ENCODE measurements at regions not wholly inside any gene's neighbourhood (a gene's known extent, or its start where the extent isn't known, plus 50 kb on each side); places are given as distances from the start of the nearest gene placed in this dataset.

DNA sequence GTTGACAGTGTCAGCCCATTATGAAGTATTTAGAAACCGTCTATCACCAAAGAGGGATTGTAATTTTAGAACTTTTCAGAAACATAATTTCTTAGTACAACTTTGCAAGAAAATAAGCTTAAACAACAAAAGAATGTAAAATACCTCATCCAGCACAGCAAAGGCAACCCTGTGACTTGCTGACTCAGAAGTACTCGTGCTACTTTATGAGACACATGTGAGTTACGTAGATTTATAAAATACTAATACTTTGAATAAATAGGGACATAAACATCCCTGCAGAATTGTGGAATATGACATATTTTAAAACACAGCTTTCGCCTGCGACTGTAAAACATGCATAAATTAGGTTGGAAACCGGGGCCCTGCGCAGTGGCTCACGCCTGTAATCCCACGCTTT, 739.7 kb upstream of the ANKRD30A start:
- TF ChIP-seq, protein P1, sequence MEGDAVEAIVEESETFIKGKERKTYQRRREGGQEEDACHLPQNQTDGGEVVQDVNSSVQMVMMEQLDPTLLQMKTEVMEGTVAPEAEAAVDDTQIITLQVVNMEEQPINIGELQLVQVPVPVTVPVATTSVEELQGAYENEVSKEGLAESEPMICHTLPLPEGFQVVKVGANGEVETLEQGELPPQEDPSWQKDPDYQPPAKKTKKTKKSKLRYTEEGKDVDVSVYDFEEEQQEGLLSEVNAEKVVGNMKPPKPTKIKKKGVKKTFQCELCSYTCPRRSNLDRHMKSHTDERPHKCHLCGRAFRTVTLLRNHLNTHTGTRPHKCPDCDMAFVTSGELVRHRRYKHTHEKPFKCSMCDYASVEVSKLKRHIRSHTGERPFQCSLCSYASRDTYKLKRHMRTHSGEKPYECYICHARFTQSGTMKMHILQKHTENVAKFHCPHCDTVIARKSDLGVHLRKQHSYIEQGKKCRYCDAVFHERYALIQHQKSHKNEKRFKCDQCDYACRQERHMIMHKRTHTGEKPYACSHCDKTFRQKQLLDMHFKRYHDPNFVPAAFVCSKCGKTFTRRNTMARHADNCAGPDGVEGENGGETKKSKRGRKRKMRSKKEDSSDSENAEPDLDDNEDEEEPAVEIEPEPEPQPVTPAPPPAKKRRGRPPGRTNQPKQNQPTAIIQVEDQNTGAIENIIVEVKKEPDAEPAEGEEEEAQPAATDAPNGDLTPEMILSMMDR (IDR thresholded peaks at IDR 0.05) = no peak
- no peak for TF ChIP-seq POLR2A (IDR thresholded peaks at IDR 0.05)

All from Peyer's patch (tissue), 4 donors.